ENCODE measurements at regions not wholly inside any gene's neighbourhood (a gene's known extent, or its start where the extent isn't known, plus 50 kb on each side); places are given as distances from the start of the nearest gene placed in this dataset.

GRCh38 chr4:14564281-14564680 lies 438.0 kb upstream of the CPEB2 start:
- H3K27me3 ChIP-seq (ENCODE audit: control insufficient read depth in 1 of 2, insufficient read depth in 2 of 2, low read length in 2 of 2) = no peaks in the 10 kb centered on the region
- no peaks in the 10 kb centered on the region for H3K9me3 ChIP-seq (ENCODE audit: control insufficient read depth in 1 of 2, low read length in 2 of 2)
- no peaks in the 10 kb centered on the region for H3K4me1 ChIP-seq (ENCODE audit: control insufficient read depth in 1 of 2, insufficient read depth in 2 of 2, low read length in 2 of 2)
- H3K4me3 ChIP-seq (ENCODE audit: low read depth in 1 of 2, low read length in 2 of 2) = no peak overlapping the region
- no peaks in the 10 kb centered on the region for H3K36me3 ChIP-seq (ENCODE audit: control insufficient read depth in 1 of 2, insufficient read depth in 2 of 2, low read length in 2 of 2)
- no peak overlapping the region for H3K9ac ChIP-seq (ENCODE audit: low read depth in 1 of 2, low read length in 2 of 2)
- H3K27ac ChIP-seq (ENCODE audit: low read depth, low read length) = no peak overlapping the region

GRCh38 chr4:14566518-14566917 lies 435.8 kb upstream of the CPEB2 start:
- Histone ChIP-seq H3K36me3 (ENCODE audit: control insufficient read depth in 1 of 2, insufficient read depth in 2 of 2, low read length in 2 of 2) (no peaks in the 10 kb centered on the region), H3K9ac (ENCODE audit: low read depth in 1 of 2, low read length in 2 of 2) (no peak overlapping the region), H3K4me1 (ENCODE audit: control insufficient read depth in 1 of 2, insufficient read depth in 2 of 2, low read length in 2 of 2) (no peaks in the 10 kb centered on the region), H3K4me3 (ENCODE audit: low read depth in 1 of 2, low read length in 2 of 2) (no peak overlapping the region), H3K27me3 (ENCODE audit: control insufficient read depth in 1 of 2, insufficient read depth in 2 of 2, low read length in 2 of 2) (no peaks in the 10 kb centered on the region), H3K27ac (ENCODE audit: low read depth, low read length) (no peak overlapping the region), H3K9me3 (ENCODE audit: control insufficient read depth in 1 of 2, low read length in 2 of 2) (no peaks in the 10 kb centered on the region)

GRCh38 chr4:14568351-14568750 lies 433.9 kb upstream of the CPEB2 start:
- H3K27me3 ChIP-seq (ENCODE audit: control insufficient read depth in 1 of 2, insufficient read depth in 2 of 2, low read length in 2 of 2) = no peaks in the 10 kb centered on the region
- H3K4me3 ChIP-seq (ENCODE audit: low read depth in 1 of 2, low read length in 2 of 2) = no peak overlapping the region
- no peak overlapping the region for H3K9ac ChIP-seq (ENCODE audit: low read depth in 1 of 2, low read length in 2 of 2)
- no peak overlapping the region for H3K27ac ChIP-seq (ENCODE audit: low read depth, low read length)
- H3K9me3 ChIP-seq (ENCODE audit: control insufficient read depth in 1 of 2, low read length in 2 of 2) = no peaks in the 10 kb centered on the region
- no peaks in the 10 kb centered on the region for H3K36me3 ChIP-seq (ENCODE audit: control insufficient read depth in 1 of 2, insufficient read depth in 2 of 2, low read length in 2 of 2)
- no peaks in the 10 kb centered on the region for H3K4me1 ChIP-seq (ENCODE audit: control insufficient read depth in 1 of 2, insufficient read depth in 2 of 2, low read length in 2 of 2)

- Histone ChIP-seq H3K27me3 (ENCODE audit: control insufficient read depth in 1 of 2, insufficient read depth in 2 of 2, low read length in 2 of 2) (no peaks in the 10 kb centered on the region), H3K36me3 (ENCODE audit: control insufficient read depth in 1 of 2, insufficient read depth in 2 of 2, low read length in 2 of 2) (no peaks in the 10 kb centered on the region), H3K9ac (ENCODE audit: low read depth in 1 of 2, low read length in 2 of 2) (no peak overlapping the region), H3K9me3 (ENCODE audit: control insufficient read depth in 1 of 2, low read length in 2 of 2) (no peaks in the 10 kb centered on the region), H3K4me3 (ENCODE audit: low read depth in 1 of 2, low read length in 2 of 2) (no peak overlapping the region), H3K27ac (ENCODE audit: low read depth, low read length) (no peak overlapping the region), H3K4me1 (ENCODE audit: control insufficient read depth in 1 of 2, insufficient read depth in 2 of 2, low read length in 2 of 2) (no peaks in the 10 kb centered on the region)
Observed at GRCh38 chr4:14575289-14575688, 427.0 kb upstream of the CPEB2 start.

GRCh38 chr4:14575919-14576318 lies 426.4 kb upstream of the CPEB2 start:
- H3K36me3 ChIP-seq (ENCODE audit: control insufficient read depth in 1 of 2, insufficient read depth in 2 of 2, low read length in 2 of 2) = no peaks in the 10 kb centered on the region
- H3K9ac ChIP-seq (ENCODE audit: low read depth in 1 of 2, low read length in 2 of 2) = no peak overlapping the region
- no peaks in the 10 kb centered on the region for H3K4me1 ChIP-seq (ENCODE audit: control insufficient read depth in 1 of 2, insufficient read depth in 2 of 2, low read length in 2 of 2)
- H3K27me3 ChIP-seq (ENCODE audit: control insufficient read depth in 1 of 2, insufficient read depth in 2 of 2, low read length in 2 of 2) = no peaks in the 10 kb centered on the region
- no peak overlapping the region for H3K27ac ChIP-seq (ENCODE audit: low read depth, low read length)
- H3K4me3 ChIP-seq (ENCODE audit: low read depth in 1 of 2, low read length in 2 of 2) = no peak overlapping the region
- H3K9me3 ChIP-seq (ENCODE audit: control insufficient read depth in 1 of 2, low read length in 2 of 2) = no peaks in the 10 kb centered on the region

- Histone ChIP-seq H3K4me1 (ENCODE audit: control insufficient read depth in 1 of 2, insufficient read depth in 2 of 2, low read length in 2 of 2) (no peaks in the 10 kb centered on the region), H3K36me3 (ENCODE audit: control insufficient read depth in 1 of 2, insufficient read depth in 2 of 2, low read length in 2 of 2) (no peaks in the 10 kb centered on the region), H3K9me3 (ENCODE audit: control insufficient read depth in 1 of 2, low read length in 2 of 2) (no peaks in the 10 kb centered on the region), H3K4me3 (ENCODE audit: low read depth in 1 of 2, low read length in 2 of 2) (no peak overlapping the region), H3K9ac (ENCODE audit: low read depth in 1 of 2, low read length in 2 of 2) (no peak overlapping the region), H3K27ac (ENCODE audit: low read depth, low read length) (no peak overlapping the region), H3K27me3 (ENCODE audit: control insufficient read depth in 1 of 2, insufficient read depth in 2 of 2, low read length in 2 of 2) (no peaks in the 10 kb centered on the region)
Observed at GRCh38 chr4:14580061-14580460, 422.2 kb upstream of the CPEB2 start.

- no peak overlapping the region for H3K4me3 ChIP-seq (ENCODE audit: low read depth in 1 of 2, low read length in 2 of 2)
- H3K27ac ChIP-seq (ENCODE audit: low read depth, low read length) = no peak overlapping the region
- no peaks in the 10 kb centered on the region for H3K36me3 ChIP-seq (ENCODE audit: control insufficient read depth in 1 of 2, insufficient read depth in 2 of 2, low read length in 2 of 2)
- no peaks in the 10 kb centered on the region for H3K27me3 ChIP-seq (ENCODE audit: control insufficient read depth in 1 of 2, insufficient read depth in 2 of 2, low read length in 2 of 2)
- no peak overlapping the region for H3K9ac ChIP-seq (ENCODE audit: low read depth in 1 of 2, low read length in 2 of 2)
- H3K4me1 ChIP-seq (ENCODE audit: control insufficient read depth in 1 of 2, insufficient read depth in 2 of 2, low read length in 2 of 2) = no peaks in the 10 kb centered on the region
- no peaks in the 10 kb centered on the region for H3K9me3 ChIP-seq (ENCODE audit: control insufficient read depth in 1 of 2, low read length in 2 of 2)
Observed at GRCh38 chr4:14581741-14582140, 420.5 kb upstream of the CPEB2 start.

- Histone ChIP-seq H3K27me3 (ENCODE audit: control insufficient read depth in 1 of 2, insufficient read depth in 2 of 2, low read length in 2 of 2) (no peaks in the 10 kb centered on the region), H3K4me3 (ENCODE audit: low read depth in 1 of 2, low read length in 2 of 2) (no peak overlapping the region), H3K9ac (ENCODE audit: low read depth in 1 of 2, low read length in 2 of 2) (no peak overlapping the region), H3K9me3 (ENCODE audit: control insufficient read depth in 1 of 2, low read length in 2 of 2) (no peaks in the 10 kb centered on the region), H3K4me1 (ENCODE audit: control insufficient read depth in 1 of 2, insufficient read depth in 2 of 2, low read length in 2 of 2) (no peaks in the 10 kb centered on the region), H3K27ac (ENCODE audit: low read depth, low read length) (no peak overlapping the region), H3K36me3 (ENCODE audit: control insufficient read depth in 1 of 2, insufficient read depth in 2 of 2, low read length in 2 of 2) (no peaks in the 10 kb centered on the region)
Observed at GRCh38 chr4:14582677-14583076, 419.6 kb upstream of the CPEB2 start.

- H3K9ac ChIP-seq (ENCODE audit: low read depth in 1 of 2, low read length in 2 of 2) = no peak overlapping the region
- H3K27ac ChIP-seq (ENCODE audit: low read depth, low read length) = no peak overlapping the region
- H3K4me3 ChIP-seq (ENCODE audit: low read depth in 1 of 2, low read length in 2 of 2) = no peak overlapping the region
- no peaks in the 10 kb centered on the region for H3K36me3 ChIP-seq (ENCODE audit: control insufficient read depth in 1 of 2, insufficient read depth in 2 of 2, low read length in 2 of 2)
- H3K9me3 ChIP-seq (ENCODE audit: control insufficient read depth in 1 of 2, low read length in 2 of 2) = no peaks in the 10 kb centered on the region
- H3K27me3 ChIP-seq (ENCODE audit: control insufficient read depth in 1 of 2, insufficient read depth in 2 of 2, low read length in 2 of 2) = no peaks in the 10 kb centered on the region
- H3K4me1 ChIP-seq (ENCODE audit: control insufficient read depth in 1 of 2, insufficient read depth in 2 of 2, low read length in 2 of 2) = no peaks in the 10 kb centered on the region
Observed at GRCh38 chr4:14583331-14583730, 418.9 kb upstream of the CPEB2 start.

GRCh38 chr4:14583752-14584151 lies 418.5 kb upstream of the CPEB2 start:
- H3K9me3 ChIP-seq (ENCODE audit: control insufficient read depth in 1 of 2, low read length in 2 of 2) = no peaks in the 10 kb centered on the region
- H3K4me3 ChIP-seq (ENCODE audit: low read depth in 1 of 2, low read length in 2 of 2) = no peak overlapping the region
- no peak overlapping the region for H3K9ac ChIP-seq (ENCODE audit: low read depth in 1 of 2, low read length in 2 of 2)
- H3K36me3 ChIP-seq (ENCODE audit: control insufficient read depth in 1 of 2, insufficient read depth in 2 of 2, low read length in 2 of 2) = no peaks in the 10 kb centered on the region
- no peaks in the 10 kb centered on the region for H3K27me3 ChIP-seq (ENCODE audit: control insufficient read depth in 1 of 2, insufficient read depth in 2 of 2, low read length in 2 of 2)
- no peak overlapping the region for H3K27ac ChIP-seq (ENCODE audit: low read depth, low read length)
- H3K4me1 ChIP-seq (ENCODE audit: control insufficient read depth in 1 of 2, insufficient read depth in 2 of 2, low read length in 2 of 2) = no peaks in the 10 kb centered on the region

- H3K36me3 ChIP-seq (ENCODE audit: control insufficient read depth in 1 of 2, insufficient read depth in 2 of 2, low read length in 2 of 2) = no peaks in the 10 kb centered on the region
- no peak overlapping the region for H3K9ac ChIP-seq (ENCODE audit: low read depth in 1 of 2, low read length in 2 of 2)
- H3K27me3 ChIP-seq (ENCODE audit: control insufficient read depth in 1 of 2, insufficient read depth in 2 of 2, low read length in 2 of 2) = no peaks in the 10 kb centered on the region
- H3K27ac ChIP-seq (ENCODE audit: low read depth, low read length) = no peak overlapping the region
- H3K4me3 ChIP-seq (ENCODE audit: low read depth in 1 of 2, low read length in 2 of 2) = no peak overlapping the region
- no peaks in the 10 kb centered on the region for H3K4me1 ChIP-seq (ENCODE audit: control insufficient read depth in 1 of 2, insufficient read depth in 2 of 2, low read length in 2 of 2)
- H3K9me3 ChIP-seq (ENCODE audit: control insufficient read depth in 1 of 2, low read length in 2 of 2) = no peaks in the 10 kb centered on the region
Observed at GRCh38 chr4:14592950-14593349, 409.3 kb upstream of the CPEB2 start.

Data from duodenal mucosa (tissue), 2 donors.